A549 (cell line): ENCODE measurements at regions not wholly inside any gene's neighbourhood (a gene's known extent, or its start where the extent isn't known, plus 50 kb on each side); places are given as distances from the start of the nearest gene placed in this dataset.

Source experiments
- ATAC-seq, 2 experiments: fragments of 200-7000 bp in 1 of 2; fragments of >200 bp in 1 of 2; cut with Nextera tagmentation in 1 of 2; cut with Tn5 transposase in 1 of 2; 3 replicates each; pipeline versions ENCODE4 v1.8.0 to v1.9.1; 2018 to 2020; ENCODE audit warnings: mild to moderate bottlenecking in 1 of 2, moderate library complexity in 1 of 2
- CTCF ChIA-PET: fragments of 300-600 bp; sonication (Branson Sonifier 250); formaldehyde crosslinking; extraction: SDS; loops from one replicate; lab custom pipeline; 2021; ENCODE audit warnings: antibody characterized with exemption, inconsistent platforms; lab: Yijun Ruan, JAX
- POLR2A ChIA-PET: fragments of 350-600 bp; formaldehyde crosslinking; extraction: SDS; loops from one replicate; lab custom pipeline; 2021; ENCODE audit warnings: antibody characterized with exemption, inconsistent platforms; lab: Yijun Ruan, JAX
- DNase-seq, 2 experiments: peaks; one replicate each; pipeline versions ENCODE4 v3.0.0 to v3.0.0-alpha.2; 2011 to 2016; ENCODE audit warnings: low read depth in 1 of 2, low spot score in 1 of 2
- FAIRE-seq: peaks from 2 replicates; lab custom pipeline; 2011; peaks lifted over from hg19 to GRCh38; lab: Jason Lieb, UNC
- H3K27ac ChIP-seq, 2 experiments: fragments of >200 bp; sonication (Bioruptor Twin); formaldehyde crosslinking; 3 replicates each; pipeline ENCODE4 v1.5.1; 2016 to 2017
- H3K4me1 ChIP-seq: fragments of >200 bp; sonication (Bioruptor Twin); formaldehyde crosslinking; 3 replicates; pipeline ENCODE4 v1.6.1; 2016
- H3K4me2 ChIP-seq: fragments of >200 bp; sonication (Bioruptor Twin); formaldehyde crosslinking; 3 replicates; pipeline ENCODE4 v1.6.1; 2016
- H3K4me3 ChIP-seq: fragments of >200 bp; sonication (Bioruptor Twin); formaldehyde crosslinking; 3 replicates; pipeline ENCODE4 v1.5.1; 2016
- H3K9me3 ChIP-seq: fragments of >200 bp; sonication (Bioruptor Twin); formaldehyde crosslinking; 3 replicates; pipeline ENCODE4 v1.6.1; 2016
- ATOH8 ChIP-seq: fragments of 250-450 bp; sonication (Bioruptor Pico); IDR thresholded peaks from 2 replicates; pipeline ENCODE4 v1.5.0; 2020; ENCODE audit warnings: low read depth, mild to moderate bottlenecking, moderate library complexity
- BHLHE40 ChIP-seq: IDR thresholded peaks from 2 replicates; pipeline ENCODE4 v1.6.1; 2012; ENCODE audit warnings: low read depth, low read length, inconsistent platforms
- CBX8 ChIP-seq: fragments of 200-600 bp; sonication (generic); IDR thresholded peaks from 2 replicates; pipeline ENCODE4 v1.6.1; 2016
- EHF ChIP-seq: fragments of 250-450 bp; sonication (Bioruptor Pico); IDR thresholded peaks from 2 replicates; pipeline ENCODE4 v1.5.0; 2020; ENCODE audit warnings: mild to moderate bottlenecking
- ELK1 ChIP-seq: fragments of 150-350 bp; IDR thresholded peaks from 2 replicates; pipeline ENCODE4 v1.6.1; 2014; ENCODE audit warnings: low read depth, mild to moderate bottlenecking, low read length
- FOSB ChIP-seq: fragments of 250-450 bp; sonication (Bioruptor Pico); IDR thresholded peaks from 2 replicates; pipeline ENCODE4 v1.5.0; 2020; ENCODE audit warnings: mild to moderate bottlenecking, moderate library complexity
- FOXS1 ChIP-seq: fragments of 250-450 bp; sonication (Bioruptor Pico); IDR thresholded peaks from 2 replicates; pipeline ENCODE4 v1.5.0; 2020; ENCODE audit warnings: mild to moderate bottlenecking, moderate library complexity
- HES2 ChIP-seq: fragments of >200 bp; sonication (Bioruptor Twin); formaldehyde crosslinking; IDR thresholded peaks from 2 replicates; pipeline ENCODE4 v1.6.1; 2016
- HMGXB4 ChIP-seq: fragments of 250-450 bp; sonication (Bioruptor Pico); IDR thresholded peaks from 2 replicates; pipeline ENCODE4 v1.5.0; 2021; ENCODE audit warnings: mild to moderate bottlenecking, moderate library complexity, borderline replicate concordance
- HOXB5 ChIP-seq: fragments of 250-450 bp; sonication (Bioruptor Pico); IDR thresholded peaks from 2 replicates; pipeline ENCODE4 v1.5.0; 2020; ENCODE audit warnings: mild to moderate bottlenecking, moderate library complexity
- MAFK ChIP-seq: fragments of 450-650 bp; IDR thresholded peaks from 2 replicates; pipeline ENCODE4 v1.6.1; 2014; ENCODE audit not compliant: partially characterized antibody
- MAZ ChIP-seq: fragments of 150-350 bp; IDR thresholded peaks from 2 replicates; pipeline ENCODE4 v1.6.1; 2014; ENCODE audit warnings: antibody characterized with exemption, low read depth, low read length, borderline replicate concordance
- MYC ChIP-seq: IDR thresholded peaks from 2 replicates; pipeline ENCODE4 v1.6.1; 2012; ENCODE audit warnings: mild to moderate bottlenecking, inconsistent platforms, low read length, improper control_type of control experiment, borderline replicate concordance
- NR3C1 ChIP-seq: fragments of >200 bp; sonication (Bioruptor Twin); formaldehyde crosslinking; IDR thresholded peaks from 3 replicates; pipeline ENCODE4 v1.6.1; 2017
- PBX3 ChIP-seq: IDR thresholded peaks from 2 replicates; pipeline ENCODE4 v1.6.1; 2012
- RAD21 ChIP-seq, 2 experiments: fragments of >200 bp in 1 of 2; sonication (Bioruptor Twin) in 1 of 2; formaldehyde crosslinking in 1 of 2; IDR thresholded peaks in 1 of 2; conservative IDR thresholded peaks in 1 of 2; 2 replicates in 1 of 2; 3 replicates in 1 of 2; pipeline ENCODE4 v1.6.1; 2012 to 2018; ENCODE audit warnings: inconsistent platforms in 1 of 2
- REST ChIP-seq: fragments of 200-600 bp; sonication (generic); IDR thresholded peaks from 2 replicates; pipeline ENCODE4 v1.6.1; 2016; ENCODE audit warnings: antibody characterized with exemption, mild to moderate bottlenecking, moderate library complexity
- SMC3 ChIP-seq: fragments of >200 bp; sonication (Bioruptor Twin); formaldehyde crosslinking; IDR thresholded peaks from 3 replicates; pipeline ENCODE4 v1.6.1; 2018; ENCODE audit warnings: inconsistent platforms
- ZC3H11A ChIP-seq: fragments of 450-650 bp; IDR thresholded peaks from 2 replicates; pipeline ENCODE4 v1.6.1; 2014; ENCODE audit warnings: antibody characterized with exemption, mild to moderate bottlenecking
- ZFP36 ChIP-seq: fragments of 450-650 bp; IDR thresholded peaks from 2 replicates; pipeline ENCODE4 v1.6.1; 2014; ENCODE audit warnings: borderline replicate concordance; ENCODE audit not compliant: partially characterized antibody
- WGBS: methylation state at CpG from one replicate; pipeline ENCODE4 v1.1.6; 2017; ENCODE audit errors: missing lambda C conversion rate; 5-methylcytosine and 5-hydroxymethylcytosine counted together

- TF ChIP-seq MAFK: no peak
- no peak for TF ChIP-seq ATOH8 (CRISPR knock-in tag)
These were observed 1117.5 kb downstream of the AACS start (continued) for GRCh38 chr12:126182619-126183236.

- Histone ChIP-seq H3K4me3 (no peak overlapping the region), H3K4me2 (no peak overlapping the region), H3K9me3 (no peaks in the 10 kb centered on the region; the same call in 2 of the 3 replicates), H3K27ac (no peak overlapping the region)
- ATAC-seq: no peak
- CTCF ChIA-PET: no interaction called here
- FAIRE-seq: no peak
- no peak for TF ChIP-seq HES2
- TF ChIP-seq MAZ: no peak
- no peak for TF ChIP-seq ELK1
- TF ChIP-seq ATOH8 (CRISPR knock-in tag): no peak
- TF ChIP-seq FOSB: no peak
- TF ChIP-seq SMC3: no peak
- TF ChIP-seq, all 56 proteins: peak for 0
- no peak for DNase-seq
- POLR2A ChIA-PET: no interaction called here
- no peaks in the 10 kb centered on the region for H3K4me1 ChIP-seq
- WGBS: 48% methylated on average over 1 of the region's 1 CpG
These were observed 1119.8 kb downstream of the AACS start for GRCh38 chr12:126185025-126185424.

GRCh38 chr12:126189856-126190255, 1124.6 kb downstream of the AACS start:
- no peak for TF ChIP-seq EHF (CRISPR knock-in tag)
- no peak for TF ChIP-seq RAD21 (conservative IDR thresholded peaks at IDR 0.05 in 1 of 2, IDR thresholded peaks at IDR 0.05 in 1 of 2)
- no peak for TF ChIP-seq HES2
- no peak for TF ChIP-seq PBX3
- no peak for TF ChIP-seq HMGXB4 (CRISPR knock-in tag)
- TF ChIP-seq NR3C1: no peak
- TF ChIP-seq HOXB5: no peak
- TF ChIP-seq ZFP36: no peak
- TF ChIP-seq BHLHE40: no peak
- no peak for TF ChIP-seq MYC
- no peak for TF ChIP-seq ZC3H11A
- no peak for TF ChIP-seq CBX8
- no peak for TF ChIP-seq REST
- TF ChIP-seq FOXS1 (CRISPR knock-in tag): no peak
- H3K4me3 ChIP-seq: no peak overlapping the region
- H3K4me2 ChIP-seq: no peak overlapping the region
- FAIRE-seq: no peak
- WGBS: 19% methylated on average over 10 of the region's 10 CpGs
- no peak for ATAC-seq
- DNase-seq: no peak
- no peak overlapping the region for H3K27ac ChIP-seq
- H3K9me3 ChIP-seq: no peaks in the 10 kb centered on the region
- CTCF ChIA-PET: interaction anchor here (0.6 kb wide), 1 partner anchor 655 kb away, joined by 3 read pairs; no protein-coding TSS in a partner anchor
- POLR2A ChIA-PET: no interaction called here
- no peaks in the 10 kb centered on the region for H3K4me1 ChIP-seq
